Suppressor macrophage treated with lipopolysaccharide for 4 hours (primary cell): ENCODE measurements at regions not wholly inside any gene's neighbourhood (a gene's known extent, or its start where the extent isn't known, plus 50 kb on each side); places are given as distances from the start of the nearest gene placed in this dataset.
"Not testable (repeated sequence)": the region's sequence is repeated elsewhere in the genome, so short reads cannot be mapped to it uniquely, and the experiment has no call there.

ENCODE experiments used
- DNase-seq: peaks from one replicate; pipeline ENCODE4 v3.0.0-alpha.2; 2020

DNA sequence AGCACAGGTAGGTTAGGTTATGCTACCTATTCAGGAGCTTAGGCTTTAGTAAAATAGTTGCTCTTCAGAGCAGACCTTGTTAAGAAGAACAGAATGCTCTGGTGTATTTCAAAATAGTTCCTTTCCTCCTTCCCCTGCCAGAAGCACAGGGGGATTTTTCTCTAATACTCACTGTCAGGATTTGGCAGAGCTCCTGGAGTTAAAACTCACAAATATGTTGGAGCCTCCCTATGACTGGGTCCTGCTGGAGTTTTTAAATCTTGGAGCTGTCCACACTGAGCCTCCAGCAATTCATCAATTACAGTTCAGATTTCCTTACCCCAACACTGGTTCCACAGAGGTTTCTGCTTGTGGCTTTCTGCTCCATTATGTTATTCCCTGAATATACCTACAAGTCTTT is 1233.8 kb upstream of the WWC1 start:
- no peak for DNase-seq

DNA sequence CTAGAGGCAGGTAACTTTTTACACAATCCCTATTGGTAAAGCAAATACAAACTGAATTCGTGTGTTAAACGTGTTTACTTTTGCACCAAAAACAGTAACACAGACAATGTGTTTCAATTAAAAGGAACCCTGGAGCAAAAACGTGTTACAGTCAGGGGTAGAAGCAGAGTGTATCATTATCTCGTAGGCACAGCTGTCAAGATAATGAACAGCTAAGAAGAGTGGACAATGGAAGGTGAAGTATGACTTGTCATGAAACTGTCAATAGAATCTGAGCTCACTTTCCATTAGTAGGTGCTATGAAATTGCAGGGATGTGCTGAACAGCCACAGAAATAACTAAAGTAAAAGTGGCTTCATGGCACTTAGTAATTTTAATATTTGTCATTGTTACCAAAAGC is 1229.8 kb upstream of the WWC1 start:
- DNase-seq: no peak

DNA sequence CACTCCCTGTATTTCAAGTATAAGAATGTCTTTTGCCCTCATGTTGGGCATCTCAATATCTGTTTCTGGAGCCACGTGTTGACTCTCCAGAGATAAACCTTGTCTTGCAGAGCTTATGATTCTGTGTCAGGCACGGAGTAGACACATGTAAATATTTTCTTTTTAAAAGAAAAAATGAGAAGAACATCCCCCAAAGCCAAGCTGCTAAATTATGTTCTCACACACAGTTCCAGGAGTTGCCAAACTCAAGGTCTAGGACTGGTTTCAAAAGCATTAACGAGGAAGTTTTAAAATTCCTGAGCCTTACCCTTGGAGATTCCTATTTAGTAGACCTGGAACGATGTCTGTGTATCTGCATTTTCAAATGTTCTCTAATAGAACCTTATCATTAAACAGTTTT is 1228.3 kb upstream of the WWC1 start:
- no peak for DNase-seq

DNA sequence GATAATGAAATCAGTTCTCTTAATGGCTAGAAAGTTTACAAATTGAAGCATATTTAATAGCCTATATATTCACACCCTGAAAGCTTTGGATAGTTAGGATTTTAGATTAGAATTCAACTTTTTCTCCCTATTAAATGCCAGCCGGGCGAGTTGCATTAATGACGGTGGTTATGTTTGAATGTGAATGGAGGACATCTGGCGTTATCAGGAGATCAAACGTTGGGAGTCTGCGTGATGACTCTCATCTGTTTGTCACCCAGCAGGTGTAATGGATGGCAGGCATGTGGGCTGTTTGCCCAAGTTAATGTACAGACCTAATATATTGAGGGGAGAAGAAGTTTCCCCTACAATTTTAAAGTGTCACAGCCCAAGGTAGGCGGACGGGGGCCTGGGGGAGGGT is 1227.7 kb upstream of the WWC1 start:
- no peak for DNase-seq

DNA sequence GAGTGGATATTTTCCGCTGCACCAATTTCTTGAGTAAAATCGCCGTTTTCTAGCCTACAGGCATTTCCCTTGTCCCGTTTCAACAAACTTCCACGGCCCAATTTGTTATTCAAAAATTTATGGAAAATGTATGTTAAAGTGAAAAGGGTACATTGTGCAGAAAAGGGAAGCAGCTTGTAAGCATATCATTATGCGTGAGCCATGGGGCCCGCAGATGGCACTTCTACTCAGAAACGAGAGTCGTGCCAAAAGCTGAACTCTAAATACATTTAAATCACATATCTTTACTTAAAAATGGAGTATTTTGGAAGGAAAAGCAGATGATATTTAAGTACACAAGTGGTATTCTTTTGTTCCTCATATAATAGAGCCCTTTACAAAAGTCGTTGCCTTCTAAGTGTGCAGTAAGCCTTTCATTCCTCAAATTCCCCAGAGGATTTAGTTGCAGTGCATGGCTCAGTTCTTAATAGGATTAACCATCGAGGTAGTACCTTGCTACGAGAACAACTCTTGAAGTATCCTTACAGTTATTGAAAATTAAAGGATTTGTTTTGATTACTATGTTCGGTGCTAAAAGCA is 1227.2 kb upstream of the WWC1 start:
- no peak for DNase-seq

DNA sequence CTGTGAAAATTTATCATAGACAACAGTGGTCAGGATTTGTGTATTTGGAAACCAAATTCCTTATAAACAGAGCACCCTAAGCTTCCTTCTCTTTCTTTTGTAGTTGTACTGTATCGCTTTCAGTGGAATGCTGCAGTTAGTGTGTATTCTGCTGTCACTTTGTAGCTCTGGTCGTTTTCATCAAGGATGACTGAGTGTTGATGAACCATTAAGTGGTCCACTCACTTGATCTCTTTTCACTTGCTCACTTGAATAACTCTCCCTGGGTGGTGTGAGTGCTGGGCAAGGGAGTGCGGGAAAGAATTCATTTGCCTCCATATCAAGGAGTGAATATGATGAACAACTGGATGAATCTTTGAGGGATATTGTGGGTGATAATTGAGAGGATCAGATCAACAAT is 1225.7 kb upstream of the WWC1 start:
- no peak for DNase-seq

DNA sequence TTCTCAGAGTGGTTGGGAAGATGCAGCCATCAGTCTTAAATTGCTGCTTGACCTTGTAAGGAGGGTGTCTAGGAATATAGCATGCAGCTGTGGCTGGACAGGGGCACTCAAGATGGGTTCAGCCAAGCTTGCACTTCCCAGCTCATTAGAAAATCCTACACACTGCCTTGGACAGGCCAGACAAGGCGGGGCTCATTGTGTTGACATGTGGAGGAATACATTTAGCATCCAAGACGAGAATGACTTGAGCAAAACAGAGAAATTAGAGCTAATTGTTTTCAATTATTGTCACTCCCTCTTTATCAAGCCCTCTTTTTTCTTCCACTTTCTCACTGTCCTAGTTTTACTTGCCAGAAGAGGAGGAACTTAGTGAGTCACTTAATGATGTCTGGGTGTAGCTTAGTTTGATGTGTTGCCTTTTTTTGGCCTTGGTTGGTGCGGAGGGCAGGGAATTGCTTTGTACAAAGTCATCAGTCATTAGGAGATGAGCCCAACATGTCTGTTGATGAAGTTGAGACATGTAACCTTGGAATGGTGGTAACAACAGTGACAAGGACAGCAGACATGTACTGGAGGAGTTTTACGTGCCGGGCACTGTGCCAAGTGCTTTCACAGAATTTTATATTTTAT is 1219.3 kb upstream of the WWC1 start:
- DNase-seq: no peak

DNA sequence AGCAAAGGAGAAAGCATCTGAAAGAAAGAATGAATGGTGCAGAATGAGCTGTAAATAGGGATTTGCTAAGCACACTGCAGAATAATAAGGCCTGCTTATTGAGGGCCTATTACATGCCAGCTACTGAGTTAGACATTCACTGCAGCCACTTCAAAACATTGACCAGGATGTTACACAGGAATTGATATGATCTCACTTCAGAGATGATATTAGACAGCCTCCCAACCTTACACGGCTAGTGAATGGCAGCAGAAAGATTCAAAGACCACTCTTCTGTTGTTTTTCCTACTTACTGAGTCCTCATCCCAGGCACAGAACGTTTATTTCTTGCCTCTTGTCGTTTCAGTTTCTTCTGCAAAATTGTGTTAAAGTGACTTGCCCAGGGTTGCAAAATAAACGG is 1209.9 kb upstream of the WWC1 start:
- no peak for DNase-seq

DNA sequence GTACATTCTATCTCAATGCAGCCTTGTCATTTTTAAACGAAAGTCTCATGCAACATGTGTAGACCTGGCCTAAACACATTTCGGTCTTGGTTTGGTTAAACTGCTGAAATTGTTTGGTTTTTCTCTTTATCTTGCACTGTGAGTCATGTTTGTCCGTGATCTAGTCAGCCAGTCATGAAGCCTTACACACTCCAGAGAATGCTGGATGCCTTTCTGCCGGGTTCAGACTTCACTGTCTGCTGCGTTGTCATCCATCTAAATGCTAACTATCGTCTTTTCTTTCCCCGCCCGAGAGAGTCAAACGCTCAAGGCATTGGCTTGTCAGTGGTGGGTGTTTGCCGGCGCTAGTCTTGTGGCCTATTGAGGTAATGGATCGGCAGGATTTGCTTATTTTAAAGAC is 1194.6 kb upstream of the WWC1 start:
- DNase-seq: no peak

DNA sequence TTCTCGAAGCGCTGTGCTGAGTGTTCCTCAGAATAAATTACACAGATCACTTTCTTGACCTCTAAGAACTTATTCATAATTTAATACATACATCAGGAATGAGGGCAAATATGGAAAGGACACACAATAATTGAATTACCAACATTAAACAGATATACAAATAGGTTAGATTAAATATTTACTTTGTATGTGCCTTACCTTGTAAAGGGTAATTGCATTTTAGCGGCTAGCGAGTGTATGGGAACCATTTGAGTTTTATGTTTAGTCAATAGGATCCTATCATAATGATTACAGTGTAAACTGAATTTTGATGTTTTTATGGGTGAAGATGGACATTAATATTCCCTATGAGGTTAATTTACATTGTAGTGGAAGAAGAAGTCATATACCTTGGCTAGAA is 1187.1 kb upstream of the WWC1 start:
- DNase-seq: no peak

DNA sequence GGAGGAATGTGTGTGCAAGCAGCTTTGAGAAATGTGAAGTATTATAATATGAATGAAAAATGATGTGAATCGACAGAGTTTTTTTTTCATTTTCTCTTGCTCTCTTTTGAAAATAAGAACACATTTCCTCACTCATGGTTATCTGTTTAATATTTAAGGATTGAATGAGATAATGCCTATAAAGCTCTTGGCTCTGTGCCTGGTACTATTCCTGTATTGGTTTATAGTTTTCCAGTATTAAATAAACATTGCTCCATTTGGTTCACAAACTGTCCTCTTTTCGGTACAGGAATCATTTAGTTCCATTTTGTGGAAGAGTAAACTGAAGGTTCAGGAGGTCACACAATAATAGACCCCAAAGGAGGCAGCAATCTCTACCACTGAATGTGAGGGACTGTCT is 1185.5 kb upstream of the WWC1 start:
- no peak for DNase-seq

DNA sequence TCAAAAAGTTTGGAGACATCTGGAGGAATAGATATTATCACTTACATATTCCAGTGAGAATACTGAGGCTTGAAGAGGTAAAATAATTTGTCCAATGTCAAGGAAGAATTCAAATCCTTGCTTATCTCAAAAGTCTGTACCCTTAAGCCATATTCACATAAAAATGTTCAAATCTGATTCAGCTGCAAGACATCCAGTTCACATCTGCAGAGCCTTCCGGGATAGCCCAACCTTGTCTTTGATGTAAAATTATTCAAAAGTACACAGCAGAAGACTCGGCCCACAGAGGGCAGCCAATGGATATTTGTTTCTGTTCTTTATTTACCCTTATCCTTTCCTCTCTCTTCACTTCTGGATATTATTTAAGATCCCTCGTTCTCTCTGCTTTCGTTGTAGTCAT is 1183.8 kb upstream of the WWC1 start:
- no peak for DNase-seq

DNA sequence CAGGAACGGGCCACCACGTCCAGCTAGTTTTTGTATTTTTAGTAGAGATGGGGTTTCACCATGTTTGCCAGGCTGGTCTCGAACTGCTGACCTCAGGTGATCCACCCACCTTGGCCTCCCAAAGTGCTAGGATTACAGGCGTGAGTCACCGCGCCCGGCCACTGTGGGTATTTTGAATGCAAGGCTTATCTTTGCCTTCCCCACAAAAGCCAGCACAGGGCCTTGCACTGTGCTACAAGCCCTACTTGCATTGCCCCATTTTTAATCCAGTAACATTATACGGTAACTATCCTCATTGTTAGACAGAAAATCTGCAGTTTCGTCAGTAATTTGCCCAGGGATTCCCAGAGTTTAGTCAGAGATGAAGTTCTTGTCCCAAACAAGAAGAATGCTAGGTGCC is 1183.2 kb upstream of the WWC1 start:
- DNase-seq: not testable (repeated sequence)

DNA sequence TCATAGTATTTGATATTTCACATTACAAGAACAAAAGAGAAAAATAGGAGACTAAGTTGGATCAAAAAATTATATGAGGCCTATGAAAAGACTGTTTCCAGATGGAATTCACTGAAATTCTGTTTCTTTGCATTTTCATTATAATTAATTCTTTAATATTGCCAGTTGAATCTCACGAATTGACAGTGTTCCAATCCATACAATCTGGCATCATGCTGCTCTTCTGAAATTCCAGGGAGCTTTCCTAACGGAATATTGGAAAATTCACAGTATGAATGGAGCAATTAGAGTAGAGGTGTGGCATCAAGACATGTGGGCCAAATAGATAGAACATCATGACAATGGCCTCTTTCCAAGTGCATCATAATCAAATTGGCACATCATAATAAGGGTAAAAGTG is 1178.9 kb upstream of the WWC1 start:
- no peak for DNase-seq

DNA sequence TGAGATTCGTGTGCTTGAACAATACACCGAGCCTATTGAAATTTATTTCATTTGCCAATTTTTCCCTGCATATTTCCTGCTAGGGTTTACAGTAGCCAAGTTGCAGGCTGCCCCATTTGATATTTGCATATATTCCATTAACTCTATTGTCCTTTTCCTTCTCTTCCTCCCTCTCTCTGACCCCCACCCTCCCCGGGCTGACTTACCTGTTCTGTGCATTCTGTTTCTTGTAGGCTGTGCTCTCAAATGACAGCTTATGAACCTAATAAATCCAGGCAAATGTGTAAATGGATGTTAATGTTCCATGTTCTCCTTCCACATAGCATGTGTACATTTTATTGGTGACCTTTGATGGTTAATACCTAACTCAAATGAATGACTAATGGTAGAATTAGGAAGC is 1169.2 kb upstream of the WWC1 start:
- DNase-seq: no peak

DNA sequence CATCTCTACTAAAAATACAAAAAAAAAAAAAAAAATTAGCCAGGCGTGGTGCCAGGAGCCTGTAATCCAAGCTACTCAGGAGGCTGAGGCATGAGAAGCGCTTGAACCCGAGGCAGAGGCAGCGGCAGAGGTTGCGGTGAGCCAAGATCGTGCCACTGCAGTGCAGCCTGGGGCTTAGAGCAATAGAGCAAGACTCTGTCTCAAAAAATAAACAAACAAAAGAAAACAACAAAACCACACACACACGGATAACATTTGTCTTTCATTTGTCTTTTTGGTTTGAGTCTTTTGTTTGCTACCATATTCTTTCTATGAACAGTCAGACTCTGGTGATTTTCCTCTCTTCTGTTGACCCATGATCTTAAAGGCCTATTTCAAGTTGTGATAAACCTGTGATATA is 1168.3 kb upstream of the WWC1 start:
- DNase-seq: no peak

DNA sequence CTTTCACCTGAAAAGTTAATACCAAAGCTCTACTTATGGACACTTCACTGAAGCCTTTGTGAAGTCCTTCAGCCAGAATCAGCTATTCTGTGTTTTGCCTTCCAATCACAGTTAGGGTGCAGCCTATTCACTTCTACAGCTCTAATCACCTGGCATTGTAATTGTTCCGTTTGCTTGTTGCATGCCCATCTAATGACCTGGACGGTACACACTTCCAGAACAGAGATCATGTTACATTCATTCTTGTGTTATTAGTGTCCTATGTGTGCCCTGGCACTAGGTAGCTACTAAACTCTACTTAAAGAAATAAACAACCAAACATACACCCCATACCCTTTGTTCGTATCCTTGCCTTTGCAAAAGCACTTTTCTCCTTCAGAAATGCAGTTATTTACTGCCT is 1162.9 kb upstream of the WWC1 start:
- DNase-seq: no peak

DNA sequence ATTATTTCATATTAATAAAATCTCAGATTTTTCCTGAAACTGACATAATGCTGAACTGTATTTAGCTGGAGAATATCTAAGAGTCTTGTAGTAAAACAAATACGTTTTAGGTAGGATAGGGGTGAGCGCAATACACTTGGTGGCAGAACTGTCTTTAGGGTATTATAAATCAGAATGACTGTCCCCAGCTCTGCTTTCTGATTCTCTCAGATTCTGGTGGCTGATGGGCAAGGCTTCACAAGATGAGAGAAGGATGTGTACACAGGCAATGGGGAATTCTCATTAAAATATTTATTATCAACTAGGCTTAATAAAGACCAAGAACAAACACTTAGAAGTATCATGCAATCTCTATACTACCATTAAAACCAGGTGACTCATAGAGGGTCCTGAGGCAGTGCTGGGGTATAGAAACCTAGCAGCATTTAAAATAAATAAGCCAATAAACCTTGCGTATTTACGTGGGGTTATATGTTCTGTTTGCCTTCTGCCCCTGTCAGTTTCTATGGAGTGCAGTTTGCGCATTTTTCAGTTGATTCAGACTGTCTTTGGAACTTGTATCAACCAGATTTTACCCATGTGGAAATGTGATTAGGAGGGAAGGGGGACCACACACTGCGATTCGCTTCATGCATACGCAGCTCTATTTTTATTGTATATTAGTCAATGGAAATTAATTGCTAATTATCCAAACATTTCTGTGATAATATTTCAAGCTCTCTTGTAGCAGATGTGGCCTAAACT is 1150.7 kb upstream of the WWC1 start:
- DNase-seq: no peak

DNA sequence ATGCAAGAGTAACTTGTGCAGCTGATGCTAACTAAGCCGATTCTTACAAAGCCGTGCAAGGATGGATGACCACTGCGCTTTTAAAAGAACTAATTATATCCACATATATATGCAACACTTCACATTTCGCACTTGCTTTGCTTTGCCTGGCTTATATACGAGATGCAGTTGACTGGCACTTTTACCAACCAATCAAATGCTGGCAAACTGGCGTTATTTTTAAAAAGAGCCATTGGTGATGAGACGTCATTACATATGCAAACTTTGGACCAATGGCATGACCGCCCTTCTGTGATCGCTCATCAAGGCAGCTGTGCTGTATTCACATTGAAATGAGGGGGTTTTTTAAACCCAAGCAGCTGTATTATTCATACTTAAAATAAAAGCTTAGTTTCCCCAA is 1147.7 kb upstream of the WWC1 start:
- DNase-seq: no peak

DNA sequence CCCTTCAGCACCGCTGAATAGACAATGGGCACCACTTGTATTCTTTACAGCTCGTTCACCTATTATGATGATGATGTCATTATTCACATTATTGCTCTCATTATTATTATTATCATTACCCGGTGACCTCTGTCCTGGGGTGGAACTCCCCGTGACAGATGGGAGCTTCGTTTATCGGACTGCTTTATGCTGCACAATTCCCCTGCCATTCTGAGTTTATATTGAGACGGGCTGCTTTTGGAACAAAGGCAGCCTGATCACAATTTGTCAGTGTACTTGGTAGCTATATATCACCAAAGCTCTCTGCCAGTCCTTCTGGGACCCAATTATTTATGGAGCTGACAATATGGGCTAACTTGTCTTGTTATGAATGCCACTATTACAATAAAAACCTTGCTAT is 1145.6 kb upstream of the WWC1 start:
- no peak for DNase-seq

DNA sequence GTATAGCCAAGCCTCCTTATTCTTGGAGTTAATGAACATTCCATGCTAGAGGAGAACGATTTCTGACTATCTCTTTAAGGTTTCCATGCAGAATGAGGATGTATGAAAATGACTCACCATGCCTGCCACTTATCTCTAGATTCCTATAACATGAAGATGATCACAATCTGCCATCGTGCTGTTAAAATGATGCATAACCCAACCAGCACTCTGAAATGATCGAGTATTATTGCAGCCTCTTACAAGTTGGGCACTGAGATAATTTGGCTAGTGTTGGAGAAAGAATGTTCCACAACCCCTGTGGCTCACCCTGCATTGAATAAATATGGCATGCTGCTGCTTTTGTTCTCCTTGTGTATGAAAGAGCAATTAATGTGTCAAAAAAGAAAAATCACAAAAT is 1143.6 kb upstream of the WWC1 start:
- no peak for DNase-seq

DNA sequence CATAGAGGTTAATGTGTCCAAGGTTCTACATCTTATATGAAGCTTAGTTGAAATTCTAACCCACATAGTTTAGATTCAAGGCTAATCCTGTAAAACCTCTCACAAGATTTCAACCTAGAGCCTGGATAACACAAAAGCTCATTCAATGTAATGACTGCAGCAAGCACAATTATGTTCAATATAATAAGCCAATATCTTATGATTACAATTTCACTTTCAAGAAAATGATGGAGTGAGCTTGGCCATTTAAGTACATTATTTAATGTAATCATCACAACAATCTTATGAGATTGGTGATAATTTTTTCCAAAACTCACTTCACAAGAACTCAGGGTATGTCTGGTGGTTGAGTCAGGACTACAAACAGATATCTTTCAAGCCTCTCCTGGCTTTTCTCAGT is 1140.8 kb upstream of the WWC1 start:
- no peak for DNase-seq

DNA sequence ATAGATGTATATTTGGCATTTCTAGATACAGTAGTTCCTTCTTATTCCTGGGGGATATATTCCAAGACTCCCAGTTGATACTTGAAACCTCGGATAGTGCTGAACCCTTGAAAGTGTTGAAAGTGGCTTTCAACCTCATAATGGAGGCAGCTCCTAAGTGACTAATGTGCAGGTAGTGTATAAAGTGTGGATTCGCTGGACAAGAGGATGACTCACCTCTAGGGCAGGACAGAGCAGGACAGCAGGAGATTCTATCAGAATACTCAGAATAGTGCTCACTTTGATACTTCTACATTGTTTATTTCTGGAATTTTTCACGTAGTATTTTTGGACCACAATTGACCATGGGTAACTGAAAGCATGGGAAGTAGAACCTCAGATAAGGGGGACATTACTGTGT is 1138.9 kb upstream of the WWC1 start:
- DNase-seq: no peak

DNA sequence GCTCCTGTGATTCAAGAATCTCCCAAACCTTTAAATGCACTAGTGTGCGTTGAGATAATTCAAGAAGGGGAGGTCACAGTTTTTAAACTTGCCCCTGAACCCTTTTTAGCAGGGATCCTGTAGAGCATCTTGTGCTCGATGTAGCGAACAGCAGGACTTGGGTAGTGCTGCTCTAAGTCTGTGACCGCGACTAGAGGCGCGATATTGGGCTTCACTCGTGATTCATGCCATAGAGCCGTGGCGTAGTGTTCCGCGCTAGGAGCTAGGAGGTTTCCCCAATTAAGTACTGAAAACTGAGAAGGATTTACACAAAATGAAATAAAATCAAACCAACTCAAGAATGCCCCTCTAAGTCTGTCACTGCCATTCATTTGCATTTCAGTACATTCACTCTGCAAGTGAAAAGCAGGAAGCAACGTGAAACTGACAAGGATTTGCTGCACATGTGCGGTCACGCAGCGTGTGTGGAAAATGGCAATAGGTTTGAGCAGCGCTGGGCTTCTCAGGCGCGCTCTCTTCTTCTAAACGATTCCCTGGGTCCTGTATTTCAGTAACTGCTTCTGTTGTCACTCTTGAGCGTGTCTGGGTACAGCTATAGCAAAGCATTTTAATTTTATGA is 1135.9 kb upstream of the WWC1 start:
- DNase-seq: no peak
